MM.1S (cell line): ENCODE measurements at regions not wholly inside any gene's neighbourhood (a gene's known extent, or its start where the extent isn't known, plus 50 kb on each side); places are given as distances from the start of the nearest gene placed in this dataset.

Experiments used
- EZH2 ChIP-seq: fragments of 300-600 bp; sonication (generic); optimal IDR thresholded peaks from 2 replicates; pipeline ENCODE3; 2017; ENCODE audit warnings: low read depth, mild to moderate bottlenecking, antibody characterized with exemption, low read length, mixed read lengths
- TF ChIP-seq, protein P1 (sequence below): fragments of 300-600 bp; sonication (generic); IDR thresholded peaks from 2 replicates; pipeline ENCODE4 v1.5.1; 2016; ENCODE audit warnings: antibody characterized with exemption, low read length, mixed read lengths

DNA sequence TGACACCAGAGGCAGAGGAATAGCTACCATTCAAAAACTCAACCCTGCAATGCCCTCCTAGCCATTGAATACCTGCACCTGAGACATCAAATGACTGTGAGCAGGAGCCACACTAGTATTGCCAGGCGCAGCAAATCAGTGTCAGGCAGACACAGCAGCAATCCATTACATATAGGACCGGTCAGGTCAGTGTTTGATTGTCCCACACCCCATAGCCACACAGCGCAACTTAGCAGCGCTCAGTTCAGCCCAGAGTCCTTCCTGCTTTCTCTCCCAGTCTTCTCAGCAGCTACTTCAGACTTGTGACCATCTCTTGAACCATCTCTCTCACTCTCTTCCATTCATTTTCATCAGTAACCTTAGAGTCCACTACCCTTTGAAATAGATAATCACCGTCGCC, 181.6 kb upstream of the GPR12 start:
- TF ChIP-seq, protein P1, sequence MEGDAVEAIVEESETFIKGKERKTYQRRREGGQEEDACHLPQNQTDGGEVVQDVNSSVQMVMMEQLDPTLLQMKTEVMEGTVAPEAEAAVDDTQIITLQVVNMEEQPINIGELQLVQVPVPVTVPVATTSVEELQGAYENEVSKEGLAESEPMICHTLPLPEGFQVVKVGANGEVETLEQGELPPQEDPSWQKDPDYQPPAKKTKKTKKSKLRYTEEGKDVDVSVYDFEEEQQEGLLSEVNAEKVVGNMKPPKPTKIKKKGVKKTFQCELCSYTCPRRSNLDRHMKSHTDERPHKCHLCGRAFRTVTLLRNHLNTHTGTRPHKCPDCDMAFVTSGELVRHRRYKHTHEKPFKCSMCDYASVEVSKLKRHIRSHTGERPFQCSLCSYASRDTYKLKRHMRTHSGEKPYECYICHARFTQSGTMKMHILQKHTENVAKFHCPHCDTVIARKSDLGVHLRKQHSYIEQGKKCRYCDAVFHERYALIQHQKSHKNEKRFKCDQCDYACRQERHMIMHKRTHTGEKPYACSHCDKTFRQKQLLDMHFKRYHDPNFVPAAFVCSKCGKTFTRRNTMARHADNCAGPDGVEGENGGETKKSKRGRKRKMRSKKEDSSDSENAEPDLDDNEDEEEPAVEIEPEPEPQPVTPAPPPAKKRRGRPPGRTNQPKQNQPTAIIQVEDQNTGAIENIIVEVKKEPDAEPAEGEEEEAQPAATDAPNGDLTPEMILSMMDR: no peak
- TF ChIP-seq EZH2: no peak
